Right ventricle myocardium superior (tissue), 1 donor: ENCODE measurements at regions not wholly inside any gene's neighbourhood (a gene's known extent, or its start where the extent isn't known, plus 50 kb on each side); places are given as distances from the start of the nearest gene placed in this dataset.

ENCODE experiments used
- ATAC-seq: fragments of 200-7000 bp; cut with Tn5 transposase; one replicate; pipeline ENCODE4 v1.9.1; 2020; ENCODE audit warnings: mild to moderate bottlenecking; ENCODE audit not compliant: poor library complexity
- DNase-seq: peaks from one replicate; pipeline ENCODE4 v3.0.0-alpha.2; 2020
- intact Hi-C: fragments of 100-400 bp; cut with DNase I; formaldehyde crosslinking; loops from one replicate; pipeline ENCODE4 v1.11.2; 2022
- donor health status: DM: no; HTN: yes; CAD: no; lungs with severe emphysema.

DNA sequence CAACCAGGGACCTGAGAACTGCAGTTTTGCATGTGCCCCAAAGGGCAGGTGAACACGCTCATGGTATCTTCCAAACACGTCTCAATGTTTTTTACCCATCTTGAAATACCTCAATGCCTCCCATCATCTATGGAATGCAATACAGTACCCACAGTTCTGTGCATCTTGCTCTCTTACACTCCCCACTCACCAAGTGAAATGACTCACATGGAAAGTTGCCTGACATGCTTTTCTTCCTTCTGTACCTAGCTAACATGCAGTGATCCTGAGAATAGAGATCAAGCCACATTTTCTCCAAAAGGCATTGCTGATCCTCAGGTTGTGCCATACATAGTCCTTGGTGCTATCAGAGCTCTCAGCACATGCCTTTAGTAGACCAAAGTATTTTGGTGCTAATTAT is 373.9 kb downstream of the GPD2 start:
- DNase-seq (no peak), ATAC-seq (no peak)
- intact Hi-C loops = no loop called here

DNA sequence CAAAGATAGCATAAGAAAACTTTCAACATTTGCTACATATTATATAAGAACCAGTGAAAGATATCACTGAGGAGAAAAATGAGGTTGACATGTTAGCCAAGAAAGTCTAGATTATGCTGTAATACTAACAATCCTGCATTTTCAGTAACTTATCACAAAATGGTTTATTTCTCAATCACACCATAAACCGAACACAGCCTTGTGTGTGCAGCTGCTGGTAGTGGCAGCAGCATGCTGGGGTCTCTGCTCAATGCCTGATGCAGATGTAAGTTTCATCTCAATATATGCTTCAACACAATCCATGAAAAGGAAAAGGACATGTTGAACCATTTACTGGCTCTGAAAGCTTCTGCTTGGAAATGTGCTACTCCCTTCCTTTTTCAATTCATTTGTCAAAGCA is 376.3 kb downstream of the GPD2 start:
- no peak for DNase-seq
- intact Hi-C loops = no loop called here
- ATAC-seq = no peak

DNA sequence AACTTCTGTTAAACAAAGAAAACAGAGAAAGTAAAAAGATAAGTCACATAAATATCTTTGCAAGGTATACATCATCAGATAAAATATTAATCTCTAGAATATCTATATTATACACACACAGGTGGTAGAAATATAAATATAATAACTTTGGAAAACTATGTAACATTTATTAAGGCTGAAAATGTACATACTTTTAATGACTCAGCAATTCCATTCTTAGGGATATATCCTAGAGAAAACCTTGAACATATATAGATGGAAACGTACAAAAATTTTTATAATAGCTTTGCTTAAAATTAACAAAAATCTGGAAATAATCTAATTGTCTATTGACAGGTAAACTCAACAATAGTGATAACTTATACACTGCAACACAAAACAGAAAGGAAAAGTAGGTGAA is 381.3 kb downstream of the GPD2 start:
- ATAC-seq = no peak
- no peak for DNase-seq
- intact Hi-C loops = no loop called here

DNA sequence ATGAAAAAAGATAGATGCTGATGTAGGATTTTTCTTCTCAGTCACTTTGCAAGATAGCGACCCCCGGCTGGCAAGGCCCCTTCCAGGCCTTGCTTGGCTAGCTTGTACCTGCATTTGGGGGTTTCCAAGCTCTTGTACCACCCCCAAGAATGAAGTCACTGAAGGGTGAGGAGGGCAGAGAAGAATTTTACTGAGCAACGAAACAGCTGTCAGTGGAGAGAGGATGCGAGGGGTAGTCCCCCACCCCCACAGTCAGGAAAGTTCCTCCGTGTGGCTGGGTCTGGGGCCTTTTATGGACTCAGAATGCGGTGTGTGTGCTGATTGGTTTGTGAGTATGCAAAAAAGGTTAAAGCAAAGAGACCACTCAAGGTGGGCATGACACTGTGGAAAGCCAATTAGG is 382.0 kb downstream of the GPD2 start:
- DNase-seq (no peak), ATAC-seq (no peak)
- intact Hi-C loops = no loop called here

DNA sequence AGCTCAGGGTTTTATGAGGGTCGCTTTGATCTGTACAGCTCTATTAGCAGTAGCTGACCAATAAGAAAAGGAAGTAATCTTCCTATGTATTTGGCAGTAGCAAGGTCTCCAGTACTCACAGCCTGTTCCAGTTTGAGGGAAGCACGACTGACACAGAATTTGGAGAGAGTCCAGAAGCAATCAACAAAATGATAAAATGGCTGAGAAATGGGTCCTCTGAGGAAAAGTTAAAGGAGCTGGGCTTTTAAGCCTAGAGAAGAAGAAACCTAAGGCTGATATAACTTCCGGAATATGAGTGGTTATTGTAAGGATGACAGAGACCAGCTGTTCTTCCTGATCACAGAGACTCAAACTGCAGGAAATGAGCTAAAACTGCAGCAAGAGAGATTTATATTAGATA is 382.8 kb downstream of the GPD2 start:
- DNase-seq (no peak), ATAC-seq (peak; percentile 62)
- intact Hi-C loops = no loop called here

DNA sequence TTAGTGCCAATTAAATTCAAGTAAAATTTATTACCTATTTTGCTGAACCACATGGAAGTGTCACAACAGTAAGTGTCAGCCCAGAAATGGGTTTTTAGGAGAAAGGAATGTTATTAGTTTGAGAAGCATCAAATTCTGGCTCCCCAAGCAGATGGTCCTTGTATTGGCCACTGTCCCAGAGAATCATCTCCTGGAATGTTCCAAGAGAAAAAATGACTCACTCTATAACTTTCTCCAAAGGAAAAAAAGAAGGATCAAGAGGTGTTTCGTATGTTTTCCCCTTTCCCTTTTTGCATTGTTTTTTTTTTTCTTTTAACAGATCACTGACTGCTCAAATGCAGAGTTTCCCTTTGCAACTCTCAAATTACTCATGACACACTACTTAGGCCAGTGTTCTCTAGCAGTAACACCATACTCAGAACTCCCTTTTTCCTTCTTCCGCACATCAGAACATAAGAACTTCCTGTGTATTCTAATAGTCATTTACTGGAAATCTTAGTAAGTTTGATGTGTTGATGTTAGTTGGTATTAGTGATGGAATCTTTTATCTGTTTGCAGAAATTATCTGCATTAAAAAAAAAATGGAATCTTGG is 390.3 kb downstream of the GPD2 start:
- intact Hi-C loops = no loop called here
- DNase-seq (no peak), ATAC-seq (no peak)

DNA sequence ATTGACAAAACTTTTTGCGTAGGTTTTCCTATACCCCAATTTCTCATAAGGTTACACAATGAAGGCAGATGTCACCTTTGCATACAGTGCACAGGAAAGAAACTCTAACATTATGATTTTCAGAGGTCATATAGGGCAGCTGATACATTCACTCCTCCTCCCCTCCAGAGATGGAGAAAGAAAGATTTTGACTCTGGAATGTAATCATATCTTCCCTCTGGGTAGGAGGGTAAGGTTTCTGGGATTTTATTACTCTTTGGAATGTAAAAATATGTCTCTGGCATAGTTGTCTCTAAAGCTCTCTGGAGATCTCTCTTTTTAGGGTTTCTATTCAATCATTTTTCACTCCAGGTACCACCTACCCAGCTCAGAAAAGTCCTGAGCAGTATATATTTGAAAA is 398.3 kb downstream of the GPD2 start:
- no peak for ATAC-seq
- intact Hi-C loops = no loop called here
- no peak for DNase-seq

DNA sequence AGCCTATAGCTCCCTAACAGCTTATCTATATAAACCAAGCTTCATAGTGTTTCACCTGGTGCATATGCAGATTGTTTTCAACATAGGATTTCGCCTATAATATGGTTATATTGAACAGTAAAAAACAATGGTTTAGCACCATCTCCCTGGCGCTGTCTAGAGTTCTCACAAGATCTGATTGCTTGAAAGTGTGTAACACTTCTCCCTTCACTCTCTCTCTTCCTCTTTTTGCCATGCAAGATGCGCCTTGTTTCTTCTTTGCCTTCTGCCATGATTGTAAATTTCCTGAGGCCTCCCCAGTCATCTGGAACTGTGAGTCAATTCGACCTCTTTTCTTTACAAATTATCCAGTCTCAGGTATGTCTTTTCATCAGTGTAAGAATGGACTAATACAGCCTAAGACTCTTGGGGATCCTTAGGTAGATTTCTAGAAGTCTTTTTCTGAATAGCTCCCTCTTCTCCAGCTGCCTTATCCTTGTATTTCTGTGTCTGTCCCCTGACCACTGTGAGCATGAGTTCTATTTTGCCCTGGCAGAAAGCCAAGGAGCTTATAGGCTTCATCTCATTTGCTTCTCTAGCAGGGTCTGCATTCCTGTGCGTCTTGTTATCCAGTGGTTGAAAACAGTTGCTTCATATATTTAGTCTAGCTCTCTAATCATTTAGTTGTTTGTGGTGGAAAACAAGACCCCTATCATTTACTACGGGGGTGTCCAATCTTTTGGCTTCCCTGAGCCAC is 401.6 kb downstream of the GPD2 start:
- ATAC-seq (no peak), DNase-seq (no peak)
- intact Hi-C loops = no loop called here

DNA sequence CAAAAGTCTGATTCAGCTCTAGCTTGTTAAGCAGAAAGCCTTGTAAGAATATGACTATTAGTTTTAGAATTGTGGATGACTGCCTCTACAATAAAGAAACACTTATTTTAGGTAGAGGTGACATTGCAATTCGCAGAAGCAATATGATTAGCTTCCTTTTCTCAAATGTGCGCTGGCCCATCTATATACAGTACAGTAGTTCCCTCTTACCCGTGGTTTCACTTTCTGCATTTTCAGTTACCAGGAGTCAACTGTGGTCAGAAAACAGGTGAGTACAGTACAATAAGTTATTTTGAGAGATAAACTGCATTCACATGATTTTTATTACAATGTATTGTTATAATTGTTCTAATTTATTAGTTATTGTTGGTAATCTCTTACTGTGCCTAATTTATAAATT is 405.1 kb downstream of the GPD2 start:
- intact Hi-C loops = no loop called here
- no peak for ATAC-seq
- no peak for DNase-seq

DNA sequence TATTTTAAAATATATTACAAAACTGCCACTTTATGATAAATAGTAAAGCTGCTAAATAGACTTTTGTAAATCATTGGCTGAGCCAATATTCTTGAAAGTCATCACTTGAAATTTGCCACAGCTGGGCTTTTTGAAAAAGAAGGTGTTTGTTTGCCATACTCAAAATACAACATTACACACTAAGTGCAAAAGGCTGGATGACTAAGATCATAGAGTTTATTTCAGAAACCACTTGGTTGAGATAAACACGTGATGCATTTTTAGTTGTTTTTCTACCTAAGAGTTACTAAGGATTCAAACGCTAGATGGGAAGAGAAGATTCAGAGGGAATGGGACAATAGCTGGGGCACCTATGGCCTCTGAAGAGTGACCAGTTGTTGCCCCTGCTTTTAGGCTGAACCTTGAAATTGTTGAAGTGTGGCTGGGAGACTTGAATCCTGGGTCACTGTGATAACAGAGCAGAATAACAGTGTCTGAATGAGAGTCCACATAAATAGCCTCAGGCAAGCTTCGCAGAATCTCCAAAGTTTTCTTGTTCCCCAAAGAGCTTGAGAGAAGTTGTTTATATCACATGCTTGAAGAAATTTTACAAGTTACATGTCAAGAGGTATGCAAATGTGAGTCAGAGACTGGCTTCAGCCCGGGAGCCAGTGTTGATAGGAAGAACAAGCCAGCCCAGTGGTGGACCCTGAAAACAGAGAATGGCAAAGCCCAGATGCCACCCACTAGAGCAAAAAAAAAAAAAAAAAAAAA is 409.8 kb downstream of the GPD2 start:
- no peak for ATAC-seq
- DNase-seq = no peak
- intact Hi-C loops = no loop called here

DNA sequence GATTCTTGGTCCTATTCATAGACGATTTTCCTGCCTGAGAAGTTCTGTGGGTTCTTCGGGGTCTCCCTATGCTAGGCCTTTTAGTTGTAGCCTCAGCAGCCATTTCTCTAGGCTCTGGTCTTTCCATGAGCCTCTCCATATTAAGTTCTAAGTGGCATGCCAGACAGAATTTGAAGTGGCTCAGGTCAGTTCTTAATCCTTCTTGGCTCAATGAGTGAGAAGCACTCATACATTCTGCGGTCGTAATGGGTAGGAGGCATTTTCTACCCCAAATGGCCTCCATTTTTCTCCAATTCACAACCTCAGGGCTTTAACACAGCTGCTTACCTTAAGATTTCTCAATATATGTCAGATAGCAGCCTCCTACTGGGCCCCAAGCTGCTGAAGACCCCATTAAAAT is 405.3 kb upstream of the GALNT5 start:
- DNase-seq (no peak), ATAC-seq (no peak)
- intact Hi-C loops = no loop called here

DNA sequence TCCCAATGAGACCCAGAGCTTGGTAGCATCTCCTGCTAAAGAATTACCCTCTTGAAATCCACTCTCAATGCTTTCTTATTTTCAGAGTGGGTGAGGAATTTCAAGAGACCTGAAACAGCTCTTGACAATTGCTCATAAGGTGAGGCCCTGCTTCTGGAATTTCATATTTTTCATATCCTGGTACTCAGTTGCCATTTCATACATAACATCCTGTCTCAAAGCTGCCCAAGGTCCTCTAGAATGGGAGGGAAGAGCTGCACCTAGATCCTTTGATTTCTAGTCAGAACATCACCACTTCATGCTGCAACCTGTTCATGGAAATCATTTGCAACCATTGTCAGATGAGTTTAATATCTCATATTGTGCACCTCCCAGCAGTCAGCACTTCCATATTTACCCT is 404.8 kb upstream of the GALNT5 start:
- DNase-seq = no peak
- intact Hi-C loops = no loop called here
- ATAC-seq = no peak

DNA sequence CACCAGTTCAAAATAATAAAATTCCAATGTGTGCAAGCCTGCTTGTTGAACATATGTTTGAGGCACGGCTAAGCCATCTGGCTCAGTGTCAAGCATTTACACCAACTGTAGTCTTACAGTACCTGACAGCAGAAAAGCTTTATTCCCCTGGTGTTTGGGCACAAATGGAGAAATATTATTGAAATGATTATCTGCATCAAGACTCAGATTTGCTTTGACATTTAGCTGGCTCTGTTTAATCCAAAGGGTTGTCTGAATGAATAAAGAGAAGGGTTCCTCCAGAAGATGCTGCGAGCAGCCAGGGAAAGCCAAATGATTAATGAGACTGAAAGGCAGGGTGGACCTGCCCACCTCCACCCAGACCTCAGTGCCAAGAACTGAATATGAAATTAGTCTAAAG is 393.2 kb upstream of the GALNT5 start:
- no peak for DNase-seq
- no peak for ATAC-seq
- intact Hi-C loops = no loop called here

DNA sequence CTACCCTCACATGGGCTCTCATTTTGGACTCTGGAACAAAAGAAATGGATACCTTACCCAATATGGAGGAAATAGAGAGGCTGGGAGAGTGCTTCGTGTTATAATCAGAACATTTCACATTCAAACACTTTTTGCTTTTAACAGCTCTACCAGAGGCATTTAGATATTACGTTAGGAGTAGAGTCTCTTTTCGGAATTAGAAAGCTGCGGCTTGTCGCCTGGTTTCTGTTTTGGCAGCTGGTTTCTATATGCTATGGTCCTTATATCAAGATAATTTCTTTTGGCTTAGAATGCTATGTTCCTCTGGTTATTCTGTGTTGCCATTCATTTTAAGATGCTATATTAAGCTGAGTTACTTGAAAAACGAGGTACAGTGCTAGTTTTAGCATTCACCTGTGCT is 392.8 kb upstream of the GALNT5 start:
- DNase-seq (no peak), ATAC-seq (no peak)
- intact Hi-C loops = no loop called here

DNA sequence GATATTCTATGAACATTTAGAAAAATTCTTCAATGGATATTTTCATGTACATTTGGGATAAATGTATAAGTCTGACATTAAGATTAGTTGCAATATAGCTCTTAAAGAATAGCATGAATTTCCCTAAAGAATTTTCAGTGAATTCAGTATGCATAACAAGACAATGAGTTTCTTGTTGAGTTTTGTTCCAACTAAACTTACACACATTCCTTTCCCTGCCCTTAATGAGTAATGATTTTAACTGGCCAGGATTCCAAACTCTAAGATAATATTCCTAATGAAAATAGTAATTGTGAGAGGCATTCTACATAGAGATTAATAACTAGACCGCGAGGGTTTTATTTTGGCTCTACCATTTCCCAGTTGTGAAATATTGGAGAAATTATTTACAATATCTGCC is 390.3 kb upstream of the GALNT5 start:
- ATAC-seq (no peak), DNase-seq (no peak)
- intact Hi-C loops = no loop called here

DNA sequence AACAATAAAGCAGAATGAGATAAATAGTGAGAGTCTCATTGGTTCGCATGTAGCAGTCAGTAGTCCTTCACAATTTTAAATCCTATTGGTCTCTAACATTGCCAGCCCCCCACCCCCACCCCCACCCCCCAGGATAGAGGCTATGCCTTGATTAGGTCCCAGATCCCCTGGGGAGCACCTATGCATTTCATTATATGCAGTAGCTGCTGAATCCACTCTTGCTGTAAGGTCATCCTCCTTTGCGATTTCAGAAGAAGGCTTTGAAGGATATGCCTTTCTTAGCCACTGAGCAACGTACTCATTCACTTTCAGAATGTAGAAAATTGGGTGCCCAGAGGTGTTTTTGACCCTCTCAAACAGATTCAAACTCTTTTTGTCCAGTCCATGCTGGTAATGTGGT is 382.8 kb upstream of the GALNT5 start:
- DNase-seq (no peak), ATAC-seq (no peak)
- intact Hi-C loops = no loop called here

DNA sequence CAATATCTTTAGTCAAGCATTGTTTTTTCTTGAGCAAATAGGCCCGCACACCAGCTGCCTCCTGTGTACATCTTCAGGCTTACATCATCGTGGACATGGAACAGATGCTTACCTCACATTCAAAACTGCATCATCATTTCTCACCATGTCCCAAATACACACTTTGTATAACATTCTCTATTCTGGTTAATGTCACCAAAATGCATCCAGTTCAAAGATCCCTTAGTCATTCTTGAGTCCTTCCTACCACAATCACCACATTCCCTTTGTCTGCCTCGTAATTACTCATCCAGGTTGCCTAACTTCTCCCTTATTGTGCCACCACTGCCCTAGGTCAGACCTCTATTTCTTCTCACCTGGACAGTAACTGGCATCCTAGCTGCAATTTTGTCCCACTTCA is 373.7 kb upstream of the GALNT5 start:
- ATAC-seq = no peak
- intact Hi-C loops = no loop called here

DNA sequence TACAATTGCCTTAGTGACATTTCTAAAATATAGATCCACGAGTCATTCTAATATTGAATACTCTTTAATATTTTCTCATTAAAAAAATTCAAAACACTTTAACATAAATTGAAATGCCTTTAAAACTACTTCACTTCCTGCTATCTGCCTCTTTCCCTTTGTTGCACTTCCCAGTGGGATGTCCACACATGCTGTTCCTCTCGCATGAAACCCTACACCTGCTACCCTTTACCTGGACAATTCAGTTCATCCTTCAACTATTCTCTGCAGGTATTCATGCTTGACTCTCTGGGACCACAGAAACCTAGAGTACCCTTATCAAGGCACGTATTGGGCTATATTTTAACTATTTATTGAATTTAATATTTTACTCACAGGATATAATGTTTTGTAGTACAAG is 373.3 kb upstream of the GALNT5 start:
- ATAC-seq = no peak
- intact Hi-C loops = no loop called here

More for the DNA sequence above, 373.7 kb upstream of the GALNT5 start:
- DNase-seq = no peak

DNA sequence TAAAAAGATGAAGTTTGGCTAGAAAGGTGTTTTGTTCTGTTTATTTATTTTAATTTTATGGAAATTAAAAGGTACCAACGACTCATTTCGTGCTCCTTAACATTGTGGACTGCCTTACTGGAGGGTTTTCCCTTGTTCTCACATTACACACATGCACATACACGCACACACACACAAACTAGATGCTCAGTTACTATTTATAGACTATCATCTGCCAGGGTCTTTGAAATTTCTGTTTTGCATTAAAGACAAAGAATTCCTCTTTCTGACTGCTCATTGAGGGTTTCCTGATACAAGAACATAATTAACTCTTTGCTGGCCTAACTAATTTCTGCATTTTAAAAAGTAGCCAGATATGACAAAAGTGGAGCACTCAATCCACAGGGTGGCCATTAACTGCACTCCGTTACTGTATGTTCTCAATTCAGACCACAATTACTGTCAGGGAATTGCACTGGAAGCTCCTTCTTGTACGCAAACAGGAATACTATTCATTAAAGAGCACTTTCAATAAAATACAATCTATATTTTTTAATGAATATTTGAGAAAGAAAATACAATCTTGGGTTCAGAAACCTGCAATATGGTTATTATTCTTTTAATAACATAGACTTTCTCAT is 366.9 kb upstream of the GALNT5 start:
- ATAC-seq (no peak), DNase-seq (no peak)
- intact Hi-C loops = no loop called here

More for the DNA sequence above, 373.3 kb upstream of the GALNT5 start:
- DNase-seq = no peak

DNA sequence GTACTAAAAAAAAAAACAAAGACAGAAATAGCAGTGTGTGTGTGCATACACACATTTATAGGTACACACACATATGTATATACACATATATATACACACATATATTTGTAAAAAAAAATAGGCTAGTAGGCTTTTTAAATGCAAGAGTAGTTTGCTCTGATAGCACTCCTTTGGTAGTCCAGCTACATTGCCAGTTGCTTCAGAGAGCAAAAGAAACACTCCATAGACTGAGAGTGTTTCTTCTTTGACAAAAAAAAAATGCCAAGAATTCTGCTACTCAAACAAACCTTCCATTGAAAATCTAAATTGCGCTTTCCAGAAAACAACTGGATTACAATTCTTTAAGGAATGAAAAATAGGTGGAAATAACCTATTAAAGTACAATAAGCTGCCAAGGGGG is 365.9 kb upstream of the GALNT5 start:
- intact Hi-C loops = no loop called here
- no peak for ATAC-seq

More for the DNA sequence above, 365.9 kb upstream of the GALNT5 start:
- no peak for DNase-seq
